MCF 10A (cell line): ENCODE measurements at regions not wholly inside any gene's neighbourhood (a gene's known extent, or its start where the extent isn't known, plus 50 kb on each side); places are given as distances from the start of the nearest gene placed in this dataset.

Source experiments
- BruUV-seq: library from RNA; stranded (reverse); fragments of 400-500 nt; replicated peaks from 2 replicates; lab custom pipeline; 2021; lab: Mats Ljungman, UMichigan
- CTCF ChIA-PET: fragments of 300-600 bp; sonication (Branson Sonifier 250); formaldehyde crosslinking; extraction: SDS; loops from one replicate; lab custom pipeline; 2021; ENCODE audit warnings: antibody characterized with exemption, inconsistent platforms; lab: Yijun Ruan, JAX
- POLR2A ChIA-PET: fragments of 300-600, 350-650 bp; sonication (Branson Sonifier 250); formaldehyde crosslinking; extraction: SDS; loops from one replicate; lab custom pipeline; 2020; ENCODE audit warnings: antibody characterized with exemption, inconsistent platforms; lab: Yijun Ruan, JAX
- DNase-seq: peaks from one replicate; pipeline ENCODE4 v3.0.0-alpha.2; 2018; ENCODE audit not compliant: unreplicated experiment
- H3K27ac Mint-ChIP-seq: one replicate; pipeline ENCODE4 v1.8.0; 2022; ENCODE audit warnings: mild to moderate bottlenecking, low read depth, mixed read lengths; ENCODE audit not compliant: unreplicated experiment
- H3K27me3 Mint-ChIP-seq: one replicate; pipeline ENCODE4 v1.8.0; 2022; ENCODE audit warnings: mixed read lengths; ENCODE audit not compliant: insufficient read depth, unreplicated experiment
- H3K36me3 Mint-ChIP-seq: one replicate; pipeline ENCODE4 v1.8.0; 2022; ENCODE audit warnings: mild to moderate bottlenecking, moderate library complexity, mixed read lengths; ENCODE audit not compliant: insufficient read depth, unreplicated experiment
- H3K4me1 Mint-ChIP-seq: one replicate; pipeline ENCODE4 v1.8.0; 2022; ENCODE audit warnings: mixed read lengths; ENCODE audit not compliant: insufficient read depth, unreplicated experiment
- H3K4me3 Mint-ChIP-seq: one replicate; pipeline ENCODE4 v1.8.0; 2022; ENCODE audit warnings: mild to moderate bottlenecking, moderate library complexity, mixed read lengths; ENCODE audit not compliant: unreplicated experiment
- H3K9me3 Mint-ChIP-seq: one replicate; pipeline ENCODE4 v1.8.0; 2022; ENCODE audit warnings: mixed read lengths; ENCODE audit not compliant: unreplicated experiment
- intact Hi-C: fragments of 100-400 bp; cut with micrococcal nuclease; formaldehyde crosslinking; loops from 2 replicates; pipeline ENCODE4 v1.14.1; 2022
- TF ChIP-seq, protein P1 (sequence below): fragments of 200-600 bp; IDR thresholded peaks from one replicate; pipeline ENCODE4 v1.8.0; 2022; ENCODE audit warnings: antibody characterized with exemption, mild to moderate bottlenecking; ENCODE audit not compliant: unreplicated experiment

- Mint-ChIP-seq H3K36me3 (no peaks in the 10 kb centered on the region), H3K27me3 (peaks cover 11% of the 10 kb centered on the region), H3K27ac (no peak overlapping the region), H3K9me3 (no peaks in the 10 kb centered on the region), H3K4me3 (no peak overlapping the region), H3K4me1 (no peaks in the 10 kb centered on the region)
- ChIA-PET POLR2A (no interaction called here), CTCF (interaction anchor here (0.6 kb wide), 1 partner anchor 816 kb away, joined by 3 read pairs; no protein-coding TSS in a partner anchor)
- DNase-seq, result no peak
- TF ChIP-seq, protein P1, sequence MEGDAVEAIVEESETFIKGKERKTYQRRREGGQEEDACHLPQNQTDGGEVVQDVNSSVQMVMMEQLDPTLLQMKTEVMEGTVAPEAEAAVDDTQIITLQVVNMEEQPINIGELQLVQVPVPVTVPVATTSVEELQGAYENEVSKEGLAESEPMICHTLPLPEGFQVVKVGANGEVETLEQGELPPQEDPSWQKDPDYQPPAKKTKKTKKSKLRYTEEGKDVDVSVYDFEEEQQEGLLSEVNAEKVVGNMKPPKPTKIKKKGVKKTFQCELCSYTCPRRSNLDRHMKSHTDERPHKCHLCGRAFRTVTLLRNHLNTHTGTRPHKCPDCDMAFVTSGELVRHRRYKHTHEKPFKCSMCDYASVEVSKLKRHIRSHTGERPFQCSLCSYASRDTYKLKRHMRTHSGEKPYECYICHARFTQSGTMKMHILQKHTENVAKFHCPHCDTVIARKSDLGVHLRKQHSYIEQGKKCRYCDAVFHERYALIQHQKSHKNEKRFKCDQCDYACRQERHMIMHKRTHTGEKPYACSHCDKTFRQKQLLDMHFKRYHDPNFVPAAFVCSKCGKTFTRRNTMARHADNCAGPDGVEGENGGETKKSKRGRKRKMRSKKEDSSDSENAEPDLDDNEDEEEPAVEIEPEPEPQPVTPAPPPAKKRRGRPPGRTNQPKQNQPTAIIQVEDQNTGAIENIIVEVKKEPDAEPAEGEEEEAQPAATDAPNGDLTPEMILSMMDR, result no peak
- intact Hi-C loops, result no loop called here
- no TSS peak for BruUV-seq
Observed at GRCh38 chr1:90838720-90839119, 121.6 kb upstream of the BARHL2 start.

GRCh38 chr1:90837420-90837819 is 120.3 kb upstream of the BARHL2 start:
- intact Hi-C loops, result no loop called here
- no peaks in the 10 kb centered on the region for H3K36me3 Mint-ChIP-seq
- H3K4me3 Mint-ChIP-seq, result no peak overlapping the region
- DNase-seq, result no peak
- CTCF ChIA-PET, result no interaction called here
- POLR2A ChIA-PET, result no interaction called here
- BruUV-seq, result no TSS peak
- H3K4me1 Mint-ChIP-seq, result no peaks in the 10 kb centered on the region
- H3K27ac Mint-ChIP-seq, result no peak overlapping the region
- peaks cover 24% of the 10 kb centered on the region for H3K27me3 Mint-ChIP-seq
- H3K9me3 Mint-ChIP-seq, result no peaks in the 10 kb centered on the region
- TF ChIP-seq, protein P1, result no peak

GRCh38 chr1:90836345-90836679 is 119.2 kb upstream of the BARHL2 start:
- DNase-seq, result no peak
- Mint-ChIP-seq H3K9me3 (no peaks in the 10 kb centered on the region), H3K27ac (no peak overlapping the region), H3K27me3 (peaks cover 35% of the 10 kb centered on the region), H3K4me1 (no peaks in the 10 kb centered on the region), H3K36me3 (no peaks in the 10 kb centered on the region), H3K4me3 (no peak overlapping the region)
- intact Hi-C loops, result no loop called here
- no TSS peak for BruUV-seq
- ChIA-PET POLR2A (no interaction called here), CTCF (no interaction called here)
- TF ChIP-seq, protein P1, result no peak

DNA sequence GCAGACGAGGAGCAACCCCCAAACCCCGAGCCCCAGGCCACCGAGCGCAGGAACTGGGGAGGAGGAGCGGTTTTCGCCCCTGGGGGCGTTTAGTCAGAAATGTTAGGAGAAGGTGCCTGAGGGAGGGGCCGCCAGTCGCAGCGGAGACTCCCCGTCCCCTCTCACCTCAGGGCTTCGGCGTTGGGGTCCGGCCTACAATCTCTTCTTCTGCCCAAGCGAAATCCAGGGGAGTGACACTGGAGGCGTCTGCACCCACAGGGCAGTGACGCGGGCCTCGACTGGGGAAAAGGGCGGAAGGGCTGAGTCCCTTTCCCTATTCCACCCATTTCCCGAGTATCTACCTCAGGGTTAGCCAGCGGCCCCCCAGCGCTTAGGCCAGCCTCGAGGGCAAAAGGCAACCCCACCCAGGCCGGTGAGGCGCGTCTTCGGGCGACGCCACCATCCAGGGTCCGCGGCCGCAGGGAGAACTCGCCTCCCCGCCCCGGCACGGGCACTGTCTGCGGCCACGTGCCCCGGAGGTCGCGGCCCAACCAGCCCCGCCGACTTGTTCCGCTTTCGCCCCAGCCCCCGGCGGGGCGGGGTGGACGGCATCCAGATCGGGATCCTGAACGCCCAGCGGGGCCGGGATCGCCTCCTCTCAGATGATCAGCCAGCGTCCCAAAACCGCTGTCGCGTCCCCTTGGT is 118.7 kb upstream of the BARHL2 start:
- DNase-seq, result no peak
- TF ChIP-seq, protein P1, result no peak
- Mint-ChIP-seq H3K27me3 (peaks cover 36% of the 10 kb centered on the region), H3K4me3 (no peak overlapping the region), H3K9me3 (no peaks in the 10 kb centered on the region), H3K4me1 (no peaks in the 10 kb centered on the region), H3K27ac (no peak overlapping the region), H3K36me3 (no peaks in the 10 kb centered on the region)
- intact Hi-C loops, result no loop called here
- POLR2A ChIA-PET, result interaction anchor here (0.8 kb wide), 1 partner anchor 16 kb away, joined by 3 read pairs; no protein-coding TSS in a partner anchor
- no TSS peak for BruUV-seq
- CTCF ChIA-PET, result no interaction called here
